ENCODE measurements at regions not wholly inside any gene's neighbourhood (a gene's known extent, or its start where the extent isn't known, plus 50 kb on each side); places are given as distances from the start of the nearest gene placed in this dataset.

- ATAC-seq = no peak
- no peak for DNase-seq
Observed at GRCh38 chr2:120905298-120905697, 169.6 kb downstream of the GLI2 start.

GRCh38 chr2:120905824-120906571 is 170.3 kb downstream of the GLI2 start:
- ATAC-seq = no peak
- intact Hi-C loops (cut with DNase I) = no loop called here
- no peak for DNase-seq

More at GRCh38 chr2:120905298-120905697, 169.6 kb downstream of the GLI2 start:
- intact Hi-C loops (cut with DNase I) = no loop called here

- DNase-seq (no peak), ATAC-seq (no peak)
- intact Hi-C loops (cut with DNase I) = no loop called here
Observed at GRCh38 chr2:120906914-120907313, 171.2 kb downstream of the GLI2 start.

GRCh38 chr2:120907822-120908221 is 172.2 kb downstream of the GLI2 start:
- ATAC-seq (no peak), DNase-seq (no peak)
- intact Hi-C loops (cut with DNase I) = no loop called here

DNA sequence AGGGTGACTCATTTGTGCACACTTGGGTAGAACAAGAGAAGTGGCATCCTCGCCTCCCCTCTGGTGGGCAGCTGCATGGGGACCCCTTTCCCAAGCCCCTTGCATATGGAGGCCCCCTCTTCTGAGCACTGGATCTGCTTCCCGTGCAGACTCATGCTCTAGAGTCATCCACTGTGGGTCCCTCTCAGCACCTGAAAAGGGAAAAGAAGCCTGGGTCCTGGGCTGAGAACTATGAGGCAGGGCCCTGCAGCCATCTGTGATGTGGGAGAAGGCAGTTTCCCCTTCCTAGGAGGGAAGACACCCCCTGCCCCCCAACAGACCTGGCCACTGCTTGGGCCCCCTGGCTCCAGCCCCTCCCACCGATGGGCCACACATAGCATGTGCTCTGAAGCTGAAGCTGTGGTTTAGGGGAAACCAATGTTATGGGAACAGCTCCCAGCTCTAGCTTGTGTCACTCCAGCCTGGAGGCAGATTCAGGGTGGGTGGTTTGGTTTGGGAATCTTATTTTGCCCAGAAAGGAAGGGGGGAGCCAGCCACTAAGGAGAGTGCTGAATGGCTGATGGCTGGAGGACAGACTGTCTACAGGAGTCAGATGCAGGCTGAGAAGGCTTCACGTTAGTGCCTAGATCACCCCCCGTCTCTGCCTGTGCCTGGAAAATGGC is 172.8 kb downstream of the GLI2 start:
- intact Hi-C loops (cut with DNase I) = no loop called here

GRCh38 chr2:120909102-120909501 is 173.4 kb downstream of the GLI2 start:
- ATAC-seq = no peak
- intact Hi-C loops (cut with DNase I) = no loop called here
- DNase-seq = no peak

More for the DNA sequence above, 172.8 kb downstream of the GLI2 start:
- DNase-seq = no peak
- ATAC-seq = no peak

- ATAC-seq (no peak), DNase-seq (no peak)
- intact Hi-C loops (cut with DNase I) = no loop called here
Observed at GRCh38 chr2:120910164-120910563, 174.5 kb downstream of the GLI2 start.

DNA sequence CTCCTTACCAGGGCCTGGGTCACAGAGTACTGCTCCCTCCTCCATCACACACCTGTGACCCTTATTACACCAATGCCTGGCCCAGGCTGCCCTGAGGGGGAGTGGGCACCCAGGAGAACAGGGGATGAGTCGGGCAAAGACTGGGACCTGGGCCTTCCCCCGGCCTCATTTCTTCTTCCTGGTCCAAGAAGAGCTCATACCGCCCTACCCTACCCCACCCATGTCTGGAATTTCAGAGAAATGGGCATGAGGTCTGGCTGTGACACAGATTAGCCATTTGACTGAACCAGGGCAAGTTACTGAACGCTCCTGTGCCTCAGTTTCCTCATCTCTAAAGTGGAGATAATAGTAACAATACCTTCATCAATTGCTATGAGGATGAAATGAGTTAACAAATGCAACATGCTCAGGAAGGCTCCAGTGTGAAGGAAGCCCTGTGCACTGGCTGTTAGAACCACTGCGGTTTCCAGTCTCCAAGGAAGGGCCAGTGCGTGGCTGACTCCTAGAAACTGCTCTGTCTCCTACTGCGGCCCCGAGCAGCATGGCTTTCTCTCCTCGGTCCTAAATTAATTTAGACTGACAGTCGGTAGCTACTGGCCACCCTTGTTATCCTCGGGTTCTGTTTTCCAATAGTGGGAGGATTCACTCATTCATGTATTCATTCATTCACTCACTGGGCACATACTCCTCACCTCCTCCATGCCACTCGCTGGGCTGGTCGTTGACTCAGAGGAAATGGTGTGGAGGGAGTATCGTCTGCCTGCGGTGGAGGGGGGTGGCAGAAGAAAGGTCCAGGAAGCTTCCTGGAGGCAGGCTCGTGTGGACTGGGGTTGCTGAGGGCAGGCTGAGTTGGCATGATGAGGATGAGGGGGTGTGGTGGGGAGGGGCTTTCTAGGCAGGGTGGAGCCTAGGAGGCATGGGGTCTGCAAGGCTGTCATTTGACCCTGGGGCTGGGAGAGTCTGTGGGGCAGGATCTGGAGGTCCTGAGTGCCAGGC is 175.6 kb downstream of the GLI2 start:
- intact Hi-C loops (cut with DNase I) = no loop called here
- DNase-seq (no peak), ATAC-seq (peak in 1 of 2 donors; percentile 30)

- DNase-seq (peak; percentile 89), ATAC-seq (peak; percentile 47 to 78)
- intact Hi-C loops (cut with DNase I) = no loop called here
Observed at GRCh38 chr2:120912101-120912985, 176.7 kb downstream of the GLI2 start.

GRCh38 chr2:120913972-120914838 is 178.5 kb downstream of the GLI2 start:
- DNase-seq = no peak
- intact Hi-C loops (cut with DNase I) = no loop called here
- no peak for ATAC-seq

GRCh38 chr2:120914839-120915521 is 179.3 kb downstream of the GLI2 start:
- peak; percentile 73 to 87 for ATAC-seq
- intact Hi-C loops (cut with DNase I) = no loop called here

GRCh38 chr2:120915670-120916069 is 180.0 kb downstream of the GLI2 start:
- DNase-seq = no peak
- no peak for ATAC-seq
- intact Hi-C loops (cut with DNase I) = no loop called here

More at GRCh38 chr2:120914839-120915521, 179.3 kb downstream of the GLI2 start:
- DNase-seq = peak; percentile 92

DNA sequence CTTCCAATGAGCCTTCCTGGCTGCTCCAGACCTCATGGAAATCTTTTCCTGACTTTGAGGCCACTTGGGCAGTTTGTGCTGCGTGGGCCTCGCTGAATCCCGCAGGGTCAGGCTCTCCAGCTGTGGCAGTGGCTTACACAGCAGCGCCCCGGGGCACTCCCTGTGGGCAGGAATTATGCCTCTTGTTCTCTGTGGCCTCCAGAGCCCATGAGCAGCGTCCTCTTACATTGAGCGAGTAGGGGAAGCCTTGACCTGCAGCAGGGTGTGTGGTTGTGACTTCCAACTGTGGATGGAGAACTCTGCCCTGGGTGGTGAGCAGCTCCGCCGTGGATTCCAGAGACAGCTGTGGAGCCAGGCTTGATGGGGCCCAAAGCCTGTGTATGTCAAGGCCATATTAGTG is 180.8 kb downstream of the GLI2 start:
- no peak for ATAC-seq
- DNase-seq = no peak
- intact Hi-C loops (cut with DNase I) = no loop called here

DNA sequence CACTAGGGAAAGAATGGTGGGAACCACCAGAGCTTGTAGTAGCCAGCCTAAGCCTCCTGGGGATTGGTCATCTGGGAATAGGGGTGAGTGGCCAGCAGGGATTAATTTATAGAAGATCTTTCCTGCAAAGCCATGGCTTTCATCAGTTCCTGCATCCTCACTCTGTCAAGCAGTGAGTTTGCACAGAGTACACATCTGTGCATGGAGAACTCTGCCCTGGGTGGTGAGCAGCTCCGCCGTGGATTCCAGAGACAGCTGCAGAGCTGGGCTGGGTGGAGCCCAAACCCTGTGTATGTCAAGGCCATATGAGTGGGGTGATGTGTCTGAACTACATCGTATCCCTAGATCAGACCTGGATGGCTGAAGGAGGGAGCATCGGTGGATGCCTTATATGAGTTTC is 182.2 kb downstream of the GLI2 start:
- ATAC-seq (no peak), DNase-seq (no peak)
- intact Hi-C loops (cut with DNase I) = no loop called here

- ATAC-seq = no peak
- DNase-seq = no peak
- intact Hi-C loops (cut with DNase I) = no loop called here
Observed at GRCh38 chr2:120919216-120919615, 183.5 kb downstream of the GLI2 start.

- ATAC-seq (peak; percentile 62 to 80), DNase-seq (peak; percentile 69)
- intact Hi-C loops (cut with DNase I) = no loop called here
Observed at GRCh38 chr2:120919771-120920453, 184.2 kb downstream of the GLI2 start.

Data from left cardiac atrium (tissue), 4 donors.